Neutrophil (primary cell): ENCODE measurements at regions not wholly inside any gene's neighbourhood (a gene's known extent, or its start where the extent isn't known, plus 50 kb on each side); places are given as distances from the start of the nearest gene placed in this dataset.

ENCODE experiments used
- H3K27ac ChIP-seq: fragments of 200-600 bp; sonication (generic); 2 replicates; pipeline ENCODE4 v1.5.1; 2016; ENCODE audit warnings: mild to moderate bottlenecking, moderate library complexity
- H3K27me3 ChIP-seq: fragments of 200-600 bp; sonication (generic); 2 replicates; pipeline ENCODE4 v1.6.0; 2016; ENCODE audit warnings: mild to moderate bottlenecking
- H3K36me3 ChIP-seq: fragments of 200-600 bp; sonication (generic); 2 replicates; pipeline ENCODE4 v1.5.1; 2017
- H3K4me1 ChIP-seq, 2 experiments: fragments of 200-600 bp in 1 of 2; sonication (generic) in 1 of 2; 1 replicate in 1 of 2; 2 replicates in 1 of 2; pipeline versions ENCODE4 v1.5.1 to v1.6.1; 2013 to 2016; ENCODE audit warnings: low read depth in 1 of 2, low read length in 1 of 2, mild to moderate bottlenecking in 1 of 2, moderate library complexity in 1 of 2; ENCODE audit not compliant: control insufficient read depth in 1 of 2, insufficient read depth in 1 of 2
- H3K4me3 ChIP-seq, 2 experiments: fragments of 200-600 bp in 1 of 2; sonication (generic) in 1 of 2; 1 replicate in 1 of 2; 2 replicates in 1 of 2; pipeline ENCODE4 v1.5.1; 2013 to 2016; ENCODE audit warnings: low read depth in 1 of 2, low read length in 1 of 2, mild to moderate bottlenecking in 1 of 2, moderate library complexity in 1 of 2
- H3K9me3 ChIP-seq: fragments of 200-600 bp; sonication (generic); 2 replicates; pipeline ENCODE4 v1.5.1; 2016
- TF ChIP-seq, protein P1 (sequence below): fragments of 200-600 bp; sonication (generic); IDR thresholded peaks from 2 replicates; pipeline ENCODE4 v1.5.1; 2016; ENCODE audit warnings: antibody characterized with exemption

DNA sequence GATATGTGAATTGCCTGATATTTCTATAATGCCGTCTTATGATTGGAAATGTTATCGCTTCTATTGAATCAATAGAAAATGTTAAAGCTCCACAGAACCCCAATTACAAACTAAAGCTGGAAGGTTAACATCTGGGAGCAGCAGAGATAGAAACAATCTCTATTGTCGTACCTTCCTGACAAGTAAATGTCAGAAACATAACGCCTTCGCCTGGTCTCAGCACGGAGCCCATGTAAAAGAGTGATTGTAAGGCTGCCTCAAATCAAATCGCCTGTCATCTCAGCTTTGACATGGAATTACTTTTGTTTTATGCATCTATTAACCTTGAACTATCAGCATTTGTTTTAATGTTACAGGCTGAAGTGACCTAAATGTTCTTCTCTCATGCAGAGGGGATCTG lies 885.9 kb upstream of the PIK3C3 start:
- H3K36me3 ChIP-seq: no peaks in the 10 kb centered on the region
- no peaks in the 10 kb centered on the region for H3K4me1 ChIP-seq
- no peak overlapping the region for H3K4me3 ChIP-seq
- no peak overlapping the region for H3K27ac ChIP-seq
- no peaks in the 10 kb centered on the region for H3K27me3 ChIP-seq
- TF ChIP-seq, protein P1, sequence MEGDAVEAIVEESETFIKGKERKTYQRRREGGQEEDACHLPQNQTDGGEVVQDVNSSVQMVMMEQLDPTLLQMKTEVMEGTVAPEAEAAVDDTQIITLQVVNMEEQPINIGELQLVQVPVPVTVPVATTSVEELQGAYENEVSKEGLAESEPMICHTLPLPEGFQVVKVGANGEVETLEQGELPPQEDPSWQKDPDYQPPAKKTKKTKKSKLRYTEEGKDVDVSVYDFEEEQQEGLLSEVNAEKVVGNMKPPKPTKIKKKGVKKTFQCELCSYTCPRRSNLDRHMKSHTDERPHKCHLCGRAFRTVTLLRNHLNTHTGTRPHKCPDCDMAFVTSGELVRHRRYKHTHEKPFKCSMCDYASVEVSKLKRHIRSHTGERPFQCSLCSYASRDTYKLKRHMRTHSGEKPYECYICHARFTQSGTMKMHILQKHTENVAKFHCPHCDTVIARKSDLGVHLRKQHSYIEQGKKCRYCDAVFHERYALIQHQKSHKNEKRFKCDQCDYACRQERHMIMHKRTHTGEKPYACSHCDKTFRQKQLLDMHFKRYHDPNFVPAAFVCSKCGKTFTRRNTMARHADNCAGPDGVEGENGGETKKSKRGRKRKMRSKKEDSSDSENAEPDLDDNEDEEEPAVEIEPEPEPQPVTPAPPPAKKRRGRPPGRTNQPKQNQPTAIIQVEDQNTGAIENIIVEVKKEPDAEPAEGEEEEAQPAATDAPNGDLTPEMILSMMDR: no peak
- no peaks in the 10 kb centered on the region for H3K9me3 ChIP-seq

DNA sequence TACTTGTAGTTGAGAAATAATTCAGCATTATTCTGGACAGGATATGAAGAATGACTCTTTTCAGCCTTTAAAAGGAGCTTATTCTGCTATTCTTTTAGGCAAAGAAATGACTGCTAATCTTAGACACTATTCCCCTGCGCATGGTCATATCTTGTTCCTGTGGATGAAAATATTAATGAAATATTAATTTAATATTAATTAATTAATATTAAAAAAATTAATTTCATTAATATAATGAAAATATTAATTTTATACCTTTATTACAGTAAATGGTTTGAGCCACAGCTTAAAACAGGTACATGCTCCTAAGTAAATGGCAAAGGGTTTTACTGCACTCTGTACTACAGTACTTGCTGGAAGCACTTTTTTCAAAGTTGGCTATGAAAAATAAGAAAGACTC lies 890.1 kb upstream of the PIK3C3 start:
- no peaks in the 10 kb centered on the region for H3K27me3 ChIP-seq
- no peak overlapping the region for H3K4me3 ChIP-seq
- TF ChIP-seq, protein P1: no peak
- no peak overlapping the region for H3K27ac ChIP-seq
- H3K9me3 ChIP-seq: no peaks in the 10 kb centered on the region
- no peaks in the 10 kb centered on the region for H3K36me3 ChIP-seq
- no peaks in the 10 kb centered on the region for H3K4me1 ChIP-seq

DNA sequence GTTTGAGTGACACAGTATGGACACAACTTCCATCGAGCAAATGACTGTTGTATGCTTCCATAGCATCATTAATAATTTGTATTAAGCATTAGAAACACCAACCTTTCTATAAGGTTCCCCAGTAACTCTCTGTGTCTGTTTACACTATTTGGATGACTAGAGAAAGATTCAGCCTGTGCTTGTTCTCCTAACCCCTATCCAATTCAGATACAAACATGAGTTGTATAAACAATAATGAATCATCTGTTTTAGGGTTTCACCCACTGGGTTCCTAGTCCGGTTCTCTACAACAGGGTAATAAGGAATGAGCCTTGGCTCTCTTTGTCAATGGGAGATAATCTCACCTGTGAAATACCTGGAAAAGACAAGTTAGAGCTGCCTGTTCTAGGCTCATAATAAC lies 894.1 kb upstream of the PIK3C3 start:
- TF ChIP-seq, protein P1: no peak
- Histone ChIP-seq H3K27ac (no peak overlapping the region), H3K9me3 (no peaks in the 10 kb centered on the region), H3K4me1 (no peaks in the 10 kb centered on the region), H3K4me3 (no peak overlapping the region), H3K36me3 (no peaks in the 10 kb centered on the region), H3K27me3 (no peaks in the 10 kb centered on the region)

DNA sequence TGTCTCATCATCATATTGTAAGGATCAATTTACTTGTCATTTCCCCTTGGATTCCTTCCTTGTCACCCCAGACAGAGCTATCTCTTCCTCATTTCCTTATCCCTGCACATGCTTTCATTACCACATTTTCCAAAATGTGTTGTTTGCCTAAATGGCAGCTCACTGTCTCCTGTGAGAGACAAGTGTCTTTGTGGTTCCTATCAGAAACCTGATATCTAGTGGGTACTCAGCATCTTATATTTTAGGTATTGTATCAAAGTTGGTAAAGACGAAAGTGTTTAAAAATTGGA lies 896.0 kb upstream of the PIK3C3 start:
- Histone ChIP-seq H3K27ac (no peak overlapping the region), H3K4me3 (no peak overlapping the region), H3K36me3 (no peaks in the 10 kb centered on the region), H3K27me3 (no peaks in the 10 kb centered on the region), H3K4me1 (no peaks in the 10 kb centered on the region), H3K9me3 (no peaks in the 10 kb centered on the region)
- TF ChIP-seq, protein P1: no peak

DNA sequence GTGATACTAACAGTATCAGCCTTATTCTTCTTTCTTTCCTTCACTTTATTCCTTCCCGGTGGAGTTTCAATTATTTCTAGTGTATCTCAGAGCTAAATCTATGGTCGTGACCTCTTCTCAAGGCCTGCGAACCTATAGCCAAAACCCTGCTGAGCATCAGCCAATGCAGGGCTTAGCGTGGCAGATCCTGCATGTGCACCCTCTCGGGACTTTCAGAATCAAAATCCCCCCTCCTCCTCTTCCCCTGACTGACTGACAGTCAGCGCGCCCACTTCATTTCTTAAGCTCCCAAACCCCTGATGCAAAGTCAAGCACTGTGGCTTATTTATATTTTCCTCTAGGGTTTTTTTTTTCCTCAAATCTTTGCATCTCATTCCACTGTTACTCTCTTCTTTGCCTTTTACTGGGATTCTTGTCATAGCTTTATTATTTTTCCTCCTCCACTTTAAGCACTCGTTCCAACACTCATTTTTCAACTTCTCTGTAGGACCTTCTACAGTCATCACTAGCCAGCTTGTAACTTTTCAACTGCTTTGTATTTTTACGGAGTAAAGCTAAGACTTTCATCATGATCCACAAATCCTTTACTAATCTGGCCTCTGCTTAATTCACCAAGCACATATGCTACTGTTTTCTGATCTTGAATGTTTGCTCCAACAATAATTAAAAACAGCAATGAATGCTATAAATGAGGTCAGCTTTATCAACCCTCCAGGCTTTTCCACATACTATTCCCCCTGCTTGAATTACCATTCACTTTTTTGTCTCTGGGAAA lies 896.5 kb upstream of the PIK3C3 start:
- Histone ChIP-seq H3K4me3 (no peak overlapping the region), H3K27me3 (no peaks in the 10 kb centered on the region), H3K9me3 (no peaks in the 10 kb centered on the region), H3K27ac (no peak overlapping the region), H3K36me3 (no peaks in the 10 kb centered on the region), H3K4me1 (no peaks in the 10 kb centered on the region)
- TF ChIP-seq, protein P1: no peak
